Activated B cell treated with CpG ODN at 0.5 μM for 24 hours (primary cell): ENCODE measurements at regions not wholly inside any gene's neighbourhood (a gene's known extent, or its start where the extent isn't known, plus 50 kb on each side); places are given as distances from the start of the nearest gene placed in this dataset.

Source experiments
- ATAC-seq: fragments of 200-7000 bp; cut with Tn5 transposase; one replicate; pipeline ENCODE4 v1.10.0; 2021; ENCODE audit warnings: low read depth, mild to moderate bottlenecking, moderate library complexity
- CTCF ChIA-PET: fragments of 350-600 bp; sonication (Branson Sonifier 250); formaldehyde crosslinking; loops from one replicate; lab custom pipeline; 2021; ENCODE audit warnings: antibody characterized with exemption; lab: Charles Lee
- POLR2A ChIA-PET: fragments of 350-600 bp; sonication (Branson Sonifier 250); formaldehyde crosslinking; loops from one replicate; lab custom pipeline; 2021; ENCODE audit warnings: antibody characterized with exemption; lab: Charles Lee
- DNase-seq: peaks from one replicate; pipeline ENCODE4 v3.0.0; 2022
- H3K27ac Mint-ChIP-seq: one replicate; pipeline ENCODE4 v1.8.0; 2020; ENCODE audit warnings: mixed read lengths
- H3K27me3 Mint-ChIP-seq: one replicate; pipeline ENCODE4 v1.8.0; 2021; ENCODE audit warnings: mixed read lengths
- H3K36me3 Mint-ChIP-seq: one replicate; pipeline ENCODE4 v1.8.0; 2021; ENCODE audit warnings: low read depth, mixed read lengths
- H3K4me1 Mint-ChIP-seq: one replicate; pipeline ENCODE4 v1.8.0; 2021; ENCODE audit warnings: mixed read lengths
- H3K4me3 Mint-ChIP-seq: one replicate; pipeline ENCODE4 v1.8.0; 2020; ENCODE audit warnings: mild to moderate bottlenecking, mixed read lengths
- H3K9me3 Mint-ChIP-seq: one replicate; pipeline ENCODE4 v1.8.0; 2020; ENCODE audit warnings: mixed read lengths
- CTCF ChIP-seq: fragments of 200-600 bp; IDR thresholded peaks from one replicate; pipeline ENCODE4 v1.8.0; 2022; ENCODE audit warnings: antibody characterized with exemption, mild to moderate bottlenecking
- intact Hi-C: fragments of 100-400 bp; cut with micrococcal nuclease; formaldehyde crosslinking; loops from one replicate; pipeline ENCODE4 v1.15.1; 2024

- no peak for TF ChIP-seq CTCF
- H3K27me3 Mint-ChIP-seq, result no peaks in the 10 kb centered on the region
- POLR2A ChIA-PET, result no interaction called here
- CTCF ChIA-PET, result no interaction called here
- no peak overlapping the region for H3K27ac Mint-ChIP-seq
- no peaks in the 10 kb centered on the region for H3K4me1 Mint-ChIP-seq
- intact Hi-C loops, result no loop called here
- no peak for DNase-seq
- H3K4me3 Mint-ChIP-seq, result no peak overlapping the region
- H3K36me3 Mint-ChIP-seq, result no peaks in the 10 kb centered on the region
- no peak for ATAC-seq
- H3K9me3 Mint-ChIP-seq, result no peaks in the 10 kb centered on the region
Measured at GRCh38 chr5:2011481-2012411, 129.0 kb upstream of the IRX4 start.

DNA sequence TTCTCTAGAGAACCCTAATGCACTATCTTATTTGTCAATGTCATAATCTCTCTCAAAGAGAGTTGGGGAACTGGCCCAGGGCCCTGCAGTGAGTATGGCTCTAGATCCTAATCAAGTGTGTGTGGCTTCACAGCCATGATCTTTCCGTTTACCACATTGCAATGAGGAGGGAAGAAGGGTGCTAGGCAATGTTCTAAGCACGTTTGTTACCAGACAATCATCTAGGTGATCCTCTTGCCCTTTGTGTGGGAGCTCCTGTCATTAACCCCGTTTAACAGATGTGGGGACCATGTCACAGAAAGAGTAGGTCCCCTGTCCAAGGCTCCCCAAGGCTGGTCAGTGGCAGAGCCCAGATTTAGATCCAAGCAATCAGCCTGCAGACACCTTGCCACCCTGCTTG lies 128.2 kb upstream of the IRX4 start:
- no peaks in the 10 kb centered on the region for H3K36me3 Mint-ChIP-seq
- H3K4me3 Mint-ChIP-seq, result no peak overlapping the region

DNA sequence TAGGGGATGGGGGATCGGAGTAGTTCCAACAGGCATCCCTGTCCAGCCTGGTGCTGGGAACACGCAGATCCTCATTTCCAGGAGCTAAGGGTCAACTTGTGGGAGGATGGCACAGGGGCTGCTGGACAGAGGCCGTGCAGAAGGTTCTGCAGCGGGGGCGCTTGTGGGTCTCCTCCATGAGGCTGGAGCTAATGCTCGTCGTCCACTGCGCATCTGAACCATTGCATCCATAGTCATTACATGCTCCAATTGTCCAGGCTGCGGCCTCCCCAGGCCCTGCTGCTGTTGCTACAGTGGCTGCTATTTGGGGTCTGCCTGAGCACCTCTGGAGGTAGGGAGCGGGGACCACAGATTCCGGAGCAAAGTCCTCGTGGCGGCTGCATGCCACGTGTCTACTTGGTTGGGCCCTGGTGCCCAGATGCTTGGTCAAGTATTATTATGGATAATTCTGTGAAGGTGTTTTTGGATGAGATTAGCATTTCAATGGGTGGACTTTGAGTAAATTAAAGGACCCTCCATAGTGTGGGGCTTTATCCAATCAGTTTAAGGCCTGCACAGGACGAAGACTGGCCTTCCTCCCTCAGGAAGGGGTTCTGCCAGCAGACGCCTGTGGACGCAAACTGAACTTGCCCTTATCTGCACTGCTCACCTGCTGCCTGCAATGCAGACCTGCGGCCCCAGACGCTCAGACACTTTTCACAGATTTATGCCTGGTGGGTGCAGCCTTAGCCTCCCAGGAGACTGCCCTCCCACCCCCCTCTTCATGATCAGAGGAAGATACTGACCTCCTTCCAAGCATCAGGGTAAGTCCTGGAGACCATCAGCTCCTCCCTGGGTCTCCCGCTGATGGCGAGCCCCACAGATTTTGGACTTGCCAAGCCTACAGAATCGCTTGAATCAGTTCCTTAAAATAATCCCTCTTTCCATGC lies 127.5 kb upstream of the IRX4 start:
- no peaks in the 10 kb centered on the region for H3K36me3 Mint-ChIP-seq
- H3K9me3 Mint-ChIP-seq, result no peaks in the 10 kb centered on the region
- H3K27ac Mint-ChIP-seq, result no peak overlapping the region
- no peak for ATAC-seq
- ChIA-PET POLR2A (no interaction called here), CTCF (no interaction called here)
- no peak for TF ChIP-seq CTCF
- no peaks in the 10 kb centered on the region for H3K27me3 Mint-ChIP-seq
- DNase-seq, result no peak
- no peak overlapping the region for H3K4me3 Mint-ChIP-seq
- H3K4me1 Mint-ChIP-seq, result no peaks in the 10 kb centered on the region
- intact Hi-C loops, result no loop called here

More for the DNA sequence above, 128.2 kb upstream of the IRX4 start:
- TF ChIP-seq CTCF, result no peak
- no peaks in the 10 kb centered on the region for H3K4me1 Mint-ChIP-seq
- no peaks in the 10 kb centered on the region for H3K9me3 Mint-ChIP-seq
- ATAC-seq (no peak), DNase-seq (no peak)
- CTCF ChIA-PET, result no interaction called here
- POLR2A ChIA-PET, result no interaction called here
- intact Hi-C loops, result no loop called here
- H3K27me3 Mint-ChIP-seq, result no peaks in the 10 kb centered on the region
- H3K27ac Mint-ChIP-seq, result no peak overlapping the region

GRCh38 chr5:2008851-2009629 lies 126.3 kb upstream of the IRX4 start:
- H3K4me1 Mint-ChIP-seq, result no peaks in the 10 kb centered on the region
- DNase-seq (no peak), ATAC-seq (no peak)
- intact Hi-C loops, result no loop called here
- no peaks in the 10 kb centered on the region for H3K27me3 Mint-ChIP-seq
- H3K9me3 Mint-ChIP-seq, result no peaks in the 10 kb centered on the region
- CTCF ChIA-PET, result no interaction called here
- POLR2A ChIA-PET, result no interaction called here
- no peaks in the 10 kb centered on the region for H3K36me3 Mint-ChIP-seq
- TF ChIP-seq CTCF, result no peak
- H3K4me3 Mint-ChIP-seq, result no peak overlapping the region
- H3K27ac Mint-ChIP-seq, result no peak overlapping the region
